GM13976 (cell line): ENCODE measurements at regions not wholly inside any gene's neighbourhood (a gene's known extent, or its start where the extent isn't known, plus 50 kb on each side); places are given as distances from the start of the nearest gene placed in this dataset.

Source experiments
- DNase-seq: peaks from one replicate; pipeline ENCODE4 v3.0.0; 2012; ENCODE audit warnings: low spot score
- in situ Hi-C: fragments of 300-500 bp; cut with MboI; formaldehyde crosslinking; loops from one replicate; pipeline ENCODE4 v1.12.0; 2022; ENCODE audit warnings: low sequenced_read_pairs, mixed read lengths, inconsistent platforms; ENCODE audit not compliant: unreplicated experiment
- TF ChIP-seq, protein P1 (sequence below): IDR thresholded peaks from 2 replicates; pipeline ENCODE4 v1.5.1; 2012; ENCODE audit warnings: borderline replicate concordance, mild to moderate bottlenecking; ENCODE audit not compliant: insufficient read depth; ENCODE audit errors: extremely low read depth, missing control alignments, control extremely low read depth

DNA sequence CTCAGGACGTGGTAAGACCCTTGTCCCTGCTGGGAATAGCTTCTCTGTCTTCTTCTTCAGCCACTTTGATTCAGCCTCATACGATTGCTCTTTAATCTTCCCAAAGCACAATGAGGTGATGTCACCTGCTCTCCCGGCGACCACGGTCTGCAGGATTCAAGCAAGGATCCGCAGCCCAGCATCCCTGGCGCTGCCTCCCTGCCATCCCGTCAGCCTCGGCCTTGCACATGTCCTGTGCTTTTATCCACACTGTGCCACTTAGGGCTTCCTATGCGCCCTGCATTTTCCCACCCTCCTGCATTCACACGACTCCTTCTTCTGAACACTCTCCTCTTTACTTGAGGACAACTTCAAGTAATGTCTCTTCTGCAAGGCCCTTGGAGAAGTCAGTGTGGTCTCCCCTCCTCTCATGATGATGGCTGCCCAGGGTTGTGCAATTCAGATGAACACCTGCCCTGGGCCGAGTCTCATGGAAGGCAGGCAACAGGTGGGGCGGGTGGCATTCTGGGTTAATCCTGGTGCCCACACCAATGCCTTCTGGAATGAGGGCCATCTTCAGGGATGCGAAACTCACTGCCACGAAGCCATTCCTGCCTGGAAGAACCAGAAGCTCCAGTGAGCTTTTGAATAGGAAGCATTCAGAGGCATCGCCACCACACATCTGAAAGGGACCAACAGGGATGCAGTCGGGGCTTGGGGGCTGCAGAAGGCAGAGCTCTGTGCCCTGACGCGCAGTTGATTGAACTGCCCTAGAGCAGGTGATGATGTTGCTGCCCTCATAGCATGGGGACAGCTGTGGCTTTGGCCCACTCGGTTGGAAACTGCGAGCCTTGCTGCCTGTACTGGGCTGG, 287.5 kb downstream of the GLRX3 start:
- no peak for DNase-seq
- TF ChIP-seq, protein P1, sequence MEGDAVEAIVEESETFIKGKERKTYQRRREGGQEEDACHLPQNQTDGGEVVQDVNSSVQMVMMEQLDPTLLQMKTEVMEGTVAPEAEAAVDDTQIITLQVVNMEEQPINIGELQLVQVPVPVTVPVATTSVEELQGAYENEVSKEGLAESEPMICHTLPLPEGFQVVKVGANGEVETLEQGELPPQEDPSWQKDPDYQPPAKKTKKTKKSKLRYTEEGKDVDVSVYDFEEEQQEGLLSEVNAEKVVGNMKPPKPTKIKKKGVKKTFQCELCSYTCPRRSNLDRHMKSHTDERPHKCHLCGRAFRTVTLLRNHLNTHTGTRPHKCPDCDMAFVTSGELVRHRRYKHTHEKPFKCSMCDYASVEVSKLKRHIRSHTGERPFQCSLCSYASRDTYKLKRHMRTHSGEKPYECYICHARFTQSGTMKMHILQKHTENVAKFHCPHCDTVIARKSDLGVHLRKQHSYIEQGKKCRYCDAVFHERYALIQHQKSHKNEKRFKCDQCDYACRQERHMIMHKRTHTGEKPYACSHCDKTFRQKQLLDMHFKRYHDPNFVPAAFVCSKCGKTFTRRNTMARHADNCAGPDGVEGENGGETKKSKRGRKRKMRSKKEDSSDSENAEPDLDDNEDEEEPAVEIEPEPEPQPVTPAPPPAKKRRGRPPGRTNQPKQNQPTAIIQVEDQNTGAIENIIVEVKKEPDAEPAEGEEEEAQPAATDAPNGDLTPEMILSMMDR: no peak
- in situ Hi-C loops: no loop called here

DNA sequence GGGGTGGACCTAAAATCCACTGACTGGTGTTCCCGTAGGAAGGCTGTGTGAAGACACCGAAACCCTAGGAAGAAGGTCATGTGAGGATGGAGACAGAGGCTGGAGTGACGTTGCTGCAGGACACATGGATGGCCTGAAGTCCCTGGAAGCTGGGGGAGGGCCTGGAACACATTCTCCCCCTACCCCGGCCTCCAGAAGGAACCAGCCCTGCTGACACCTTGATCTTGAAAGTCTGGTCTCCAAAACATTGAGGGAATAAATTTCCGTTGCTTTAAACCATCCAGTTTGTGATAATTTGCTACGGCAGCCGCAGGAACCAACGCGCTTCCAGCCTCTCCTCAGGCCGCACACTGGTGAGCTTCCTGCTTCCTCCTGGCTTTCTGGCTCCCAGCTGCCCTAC, 288.2 kb downstream of the GLRX3 start:
- no peak for DNase-seq
- in situ Hi-C loops: no loop called here
- TF ChIP-seq, protein P1: no peak

DNA sequence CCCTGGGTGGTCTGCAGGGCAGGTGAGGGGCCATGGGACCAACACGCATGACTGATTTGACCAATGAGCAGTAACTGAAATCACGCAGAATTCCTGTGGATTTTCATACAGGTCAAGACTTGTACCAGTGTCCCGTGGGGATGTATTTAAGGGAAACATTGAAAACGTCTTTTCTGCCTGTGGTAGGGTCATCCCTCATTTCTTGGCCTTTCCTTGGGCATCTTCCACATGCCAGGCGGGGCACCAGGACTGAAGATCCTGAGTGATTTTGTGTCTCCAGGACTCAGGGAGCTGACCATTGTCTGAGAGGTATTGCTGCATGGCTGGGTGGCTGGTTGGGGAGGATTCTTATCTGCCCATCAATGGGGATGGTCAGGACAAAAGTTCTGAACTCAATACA, 289.0 kb downstream of the GLRX3 start:
- DNase-seq: no peak
- in situ Hi-C loops: no loop called here
- TF ChIP-seq, protein P1: no peak

DNA sequence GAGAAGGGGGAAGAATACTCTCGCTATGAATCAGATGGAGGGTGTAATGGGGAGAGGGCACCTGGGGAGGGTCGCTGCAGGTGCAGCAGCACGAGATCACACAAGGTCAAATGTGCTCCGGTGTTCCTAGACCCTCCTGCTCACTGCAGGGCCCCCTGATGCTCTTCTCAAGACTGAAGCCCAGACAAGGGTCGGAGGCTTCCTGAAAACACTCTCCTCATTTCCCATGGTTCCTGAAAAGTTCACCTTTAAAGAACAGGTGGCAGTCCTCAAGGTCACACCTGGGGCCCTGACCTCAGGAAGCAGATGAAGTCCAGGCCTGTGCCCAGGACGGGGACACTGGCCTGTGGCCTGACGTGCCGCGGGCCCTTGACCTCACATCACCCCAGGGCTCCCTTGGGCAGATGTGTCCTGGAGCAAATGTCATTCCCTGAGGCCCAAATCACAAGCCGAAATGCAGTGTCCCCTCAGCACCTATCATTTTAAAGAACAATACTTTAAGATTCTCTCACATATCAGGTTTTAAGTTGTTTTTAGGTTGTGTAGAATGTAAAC, 289.8 kb downstream of the GLRX3 start:
- TF ChIP-seq, protein P1: no peak
- in situ Hi-C loops: no loop called here
- DNase-seq: no peak

DNA sequence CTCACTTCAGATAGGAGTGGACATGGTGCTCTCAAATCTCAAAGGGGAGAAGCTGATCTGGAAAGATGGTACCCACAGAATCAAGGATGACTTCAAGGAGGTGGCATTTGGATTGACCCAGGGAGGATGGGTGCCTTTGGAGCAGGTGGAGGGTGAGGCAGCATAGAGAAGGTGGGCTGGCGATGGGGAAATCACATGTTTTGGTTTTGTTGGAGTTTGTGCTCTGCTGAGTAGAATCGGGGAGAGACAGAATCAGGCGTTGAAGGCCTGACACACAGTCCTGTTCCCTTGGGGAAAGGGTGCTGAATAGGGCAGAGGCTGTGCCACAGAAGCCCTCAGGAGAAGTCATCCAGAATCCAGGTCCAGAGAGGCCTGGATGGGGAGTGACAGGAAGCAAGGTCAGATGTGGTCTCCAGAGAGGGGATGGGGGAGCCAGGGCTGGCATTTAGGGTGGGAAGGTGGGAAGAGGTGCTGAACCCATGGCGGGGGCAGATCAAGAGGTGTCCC, 291.1 kb downstream of the GLRX3 start:
- DNase-seq: no peak
- in situ Hi-C loops: no loop called here
- TF ChIP-seq, protein P1: no peak

DNA sequence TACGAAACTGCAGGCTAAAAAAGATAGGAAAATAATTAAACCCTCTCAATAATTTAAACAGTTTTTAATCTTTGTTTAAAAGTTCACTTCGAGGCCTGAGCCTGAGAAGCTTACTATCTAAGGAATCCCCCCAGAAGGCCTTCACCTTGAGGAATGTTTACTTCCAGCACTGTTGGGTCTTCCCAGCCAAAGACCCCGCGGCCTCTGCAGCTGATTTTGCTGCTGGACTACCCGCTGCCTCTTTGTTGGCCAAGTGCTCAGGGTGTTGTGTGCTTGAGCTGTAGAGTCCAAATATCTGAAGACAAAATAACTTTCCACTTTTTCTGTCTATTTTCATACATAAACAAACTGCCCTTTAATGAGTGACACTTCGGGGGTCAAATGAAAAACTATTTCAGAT, 292.7 kb downstream of the GLRX3 start:
- in situ Hi-C loops: no loop called here
- TF ChIP-seq, protein P1: no peak
- DNase-seq: no peak
